ENCODE measurements at regions not wholly inside any gene's neighbourhood (a gene's known extent, or its start where the extent isn't known, plus 50 kb on each side); places are given as distances from the start of the nearest gene placed in this dataset.

GRCh38 chr2:118718921-118719320 is 128.5 kb downstream of the EN1 start:
- no peaks in the 10 kb centered on the region for H3K27me3 ChIP-seq (ENCODE audit: control insufficient read depth, low read length)
- no peaks in the 10 kb centered on the region for H3K79me2 ChIP-seq (ENCODE audit: control insufficient read depth, low read length)
- no peaks in the 10 kb centered on the region for H3K36me3 ChIP-seq (ENCODE audit: control insufficient read depth, low read length)
- H3K27ac ChIP-seq (ENCODE audit: low read depth, low read length), result no peak overlapping the region
- no peaks in the 10 kb centered on the region for H3F3A ChIP-seq (ENCODE audit: control insufficient read depth, insufficient read depth)
- H3K4me3 ChIP-seq (ENCODE audit: low read length), result no peak overlapping the region
- H3K4me2 ChIP-seq (ENCODE audit: low read length), result no peak overlapping the region
- no peak for TF ChIP-seq EZH2phosphoT487 (IDR thresholded peaks at IDR 0.05; ENCODE audit: borderline replicate concordance, low read length)
- TF ChIP-seq CTCF (IDR thresholded peaks at IDR 0.05; ENCODE audit: low read depth, low read length, poor library complexity, severe bottlenecking), result no peak
- no peaks in the 10 kb centered on the region for H4K20me1 ChIP-seq (ENCODE audit: control insufficient read depth, insufficient read depth, low read depth, low read length)
- no peaks in the 10 kb centered on the region for H3K9me3 ChIP-seq (ENCODE audit: control insufficient read depth, insufficient read depth, low read length)
- no peaks in the 10 kb centered on the region for H3K4me1 ChIP-seq (ENCODE audit: control insufficient read depth, low read length)
- no peaks in the 10 kb centered on the region for H3K9me2 ChIP-seq (replicated peaks; ENCODE audit: control insufficient read depth, low read length)

GRCh38 chr2:118716102-118716501 is 131.3 kb downstream of the EN1 start:
- H3K27me3 ChIP-seq (ENCODE audit: control insufficient read depth, low read length), result no peaks in the 10 kb centered on the region
- no peaks in the 10 kb centered on the region for H3K4me1 ChIP-seq (ENCODE audit: control insufficient read depth, low read length)
- H3F3A ChIP-seq (ENCODE audit: control insufficient read depth, insufficient read depth), result no peaks in the 10 kb centered on the region
- H3K79me2 ChIP-seq (ENCODE audit: control insufficient read depth, low read length), result no peaks in the 10 kb centered on the region
- H3K9me3 ChIP-seq (ENCODE audit: control insufficient read depth, insufficient read depth, low read length), result no peaks in the 10 kb centered on the region
- no peak for TF ChIP-seq CTCF (IDR thresholded peaks at IDR 0.05; ENCODE audit: low read depth, low read length, poor library complexity, severe bottlenecking)
- TF ChIP-seq EZH2phosphoT487 (IDR thresholded peaks at IDR 0.05; ENCODE audit: borderline replicate concordance, low read length), result no peak
- no peaks in the 10 kb centered on the region for H4K20me1 ChIP-seq (ENCODE audit: control insufficient read depth, insufficient read depth, low read depth, low read length)
- H3K4me3 ChIP-seq (ENCODE audit: low read length), result no peak overlapping the region
- H3K4me2 ChIP-seq (ENCODE audit: low read length), result no peak overlapping the region
- no peaks in the 10 kb centered on the region for H3K36me3 ChIP-seq (ENCODE audit: control insufficient read depth, low read length)
- H3K9me2 ChIP-seq (replicated peaks; ENCODE audit: control insufficient read depth, low read length), result no peaks in the 10 kb centered on the region
- no peak overlapping the region for H3K27ac ChIP-seq (ENCODE audit: low read depth, low read length)

GRCh38 chr2:118714118-118714517 is 133.3 kb downstream of the EN1 start:
- no peaks in the 10 kb centered on the region for H3K79me2 ChIP-seq (ENCODE audit: control insufficient read depth, low read length)
- H3K4me2 ChIP-seq (ENCODE audit: low read length), result no peak overlapping the region
- H3K27ac ChIP-seq (ENCODE audit: low read depth, low read length), result no peak overlapping the region
- no peak overlapping the region for H3K4me3 ChIP-seq (ENCODE audit: low read length)
- no peaks in the 10 kb centered on the region for H3K9me3 ChIP-seq (ENCODE audit: control insufficient read depth, insufficient read depth, low read length)
- H3K36me3 ChIP-seq (ENCODE audit: control insufficient read depth, low read length), result no peaks in the 10 kb centered on the region
- H3K27me3 ChIP-seq (ENCODE audit: control insufficient read depth, low read length), result no peaks in the 10 kb centered on the region
- no peaks in the 10 kb centered on the region for H3K9me2 ChIP-seq (replicated peaks; ENCODE audit: control insufficient read depth, low read length)
- no peaks in the 10 kb centered on the region for H3K4me1 ChIP-seq (ENCODE audit: control insufficient read depth, low read length)
- no peaks in the 10 kb centered on the region for H4K20me1 ChIP-seq (ENCODE audit: control insufficient read depth, insufficient read depth, low read depth, low read length)
- no peaks in the 10 kb centered on the region for H3F3A ChIP-seq (ENCODE audit: control insufficient read depth, insufficient read depth)
- TF ChIP-seq EZH2phosphoT487 (IDR thresholded peaks at IDR 0.05; ENCODE audit: borderline replicate concordance, low read length) (no peak), CTCF (IDR thresholded peaks at IDR 0.05; ENCODE audit: low read depth, low read length, poor library complexity, severe bottlenecking) (no peak)

GRCh38 chr2:118711603-118712002 is 135.8 kb downstream of the EN1 start:
- Histone ChIP-seq H3F3A (ENCODE audit: control insufficient read depth, insufficient read depth) (no peaks in the 10 kb centered on the region), H3K27ac (ENCODE audit: low read depth, low read length) (no peak overlapping the region)

More at GRCh38 chr2:118711603-118712002, 135.8 kb downstream of the EN1 start:
- Histone ChIP-seq H3K9me2 (replicated peaks; ENCODE audit: control insufficient read depth, low read length) (no peaks in the 10 kb centered on the region), H3K27me3 (ENCODE audit: control insufficient read depth, low read length) (no peaks in the 10 kb centered on the region), H3K4me3 (ENCODE audit: low read length) (no peak overlapping the region), H4K20me1 (ENCODE audit: control insufficient read depth, insufficient read depth, low read depth, low read length) (no peaks in the 10 kb centered on the region), H3K36me3 (ENCODE audit: control insufficient read depth, low read length) (no peaks in the 10 kb centered on the region), H3K79me2 (ENCODE audit: control insufficient read depth, low read length) (no peaks in the 10 kb centered on the region), H3K9me3 (ENCODE audit: control insufficient read depth, insufficient read depth, low read length) (no peaks in the 10 kb centered on the region), H3K4me2 (ENCODE audit: low read length) (no peak overlapping the region), H3K4me1 (ENCODE audit: control insufficient read depth, low read length) (no peaks in the 10 kb centered on the region)
- TF ChIP-seq CTCF (IDR thresholded peaks at IDR 0.05; ENCODE audit: low read depth, low read length, poor library complexity, severe bottlenecking), result no peak
- TF ChIP-seq EZH2phosphoT487 (IDR thresholded peaks at IDR 0.05; ENCODE audit: borderline replicate concordance, low read length), result no peak

Measured in DOHH2 (cell line).